ENCODE measurements at regions not wholly inside any gene's neighbourhood (a gene's known extent, or its start where the extent isn't known, plus 50 kb on each side); places are given as distances from the start of the nearest gene placed in this dataset.
"Not testable (repeated sequence)": the region's sequence is repeated elsewhere in the genome, so short reads cannot be mapped to it uniquely, and the experiment has no call there.

GRCh38 chr6:74720923-74721322, 484.9 kb downstream of the COL12A1 start:
- no CpG with 5 or more reads among the region's 1 CpG for WGBS (ENCODE audit: extremely low coverage, insufficient coverage, low lambda C conversion rate)
- H3K36me3 ChIP-seq (ENCODE audit: control insufficient read depth, insufficient read depth, low read length), result no peaks in the 10 kb centered on the region
- no peak overlapping the region for H3K4ac ChIP-seq (ENCODE audit: low read depth, low read length)
- no peak overlapping the region for H2BK5ac ChIP-seq (ENCODE audit: low read length)
- H3K79me1 ChIP-seq (ENCODE audit: low read length), result no peaks in the 10 kb centered on the region
- H3K9ac ChIP-seq (ENCODE audit: low read length), result no peak overlapping the region
- H2AK5ac ChIP-seq (ENCODE audit: low read length), result no peak overlapping the region
- H3K23ac ChIP-seq (ENCODE audit: low read length), result no peak overlapping the region
- no peaks in the 10 kb centered on the region for H3K27me3 ChIP-seq (ENCODE audit: insufficient read depth, low read length, poor library complexity)
- no peak overlapping the region for H3K18ac ChIP-seq (ENCODE audit: low read length)
- no peak overlapping the region for H3K56ac ChIP-seq (ENCODE audit: low read length)
- no peak overlapping the region for H2BK120ac ChIP-seq (ENCODE audit: low read depth, low read length)
- DNase-seq, result no peak
- no peak overlapping the region for H3K4me2 ChIP-seq (ENCODE audit: low read length)
- no peaks in the 10 kb centered on the region for H3K4me1 ChIP-seq (ENCODE audit: control insufficient read depth, low read depth, low read length)
- H4K5ac ChIP-seq (ENCODE audit: low read length), result no peak overlapping the region
- H2BK15ac ChIP-seq (replicated peaks; ENCODE audit: low read depth), result no peak overlapping the region
- H3K4me3 ChIP-seq (ENCODE audit: low read length), result no peak overlapping the region
- H3K27ac ChIP-seq (ENCODE audit: low read depth, low read length), result no peak overlapping the region
- H4K8ac ChIP-seq (ENCODE audit: low read depth, low read length), result no peak overlapping the region
- no peaks in the 10 kb centered on the region for H3K79me2 ChIP-seq (ENCODE audit: control insufficient read depth, insufficient read depth, low read length)

GRCh38 chr6:74717591-74717990, 488.3 kb downstream of the COL12A1 start:
- no peak overlapping the region for H4K5ac ChIP-seq (ENCODE audit: low read length)
- no peak overlapping the region for H3K18ac ChIP-seq (ENCODE audit: low read length)
- H3K27ac ChIP-seq (ENCODE audit: low read depth, low read length), result no peak overlapping the region
- no peak overlapping the region for H3K4me3 ChIP-seq (ENCODE audit: low read length)
- no peak overlapping the region for H3K9ac ChIP-seq (ENCODE audit: low read length)
- H2BK120ac ChIP-seq (ENCODE audit: low read depth, low read length), result no peak overlapping the region
- H2BK15ac ChIP-seq (replicated peaks; ENCODE audit: low read depth), result no peak overlapping the region
- DNase-seq, result no peak
- H3K4me1 ChIP-seq (ENCODE audit: control insufficient read depth, low read depth, low read length), result no peaks in the 10 kb centered on the region
- H2BK5ac ChIP-seq (ENCODE audit: low read length), result no peak overlapping the region
- no peak overlapping the region for H3K56ac ChIP-seq (ENCODE audit: low read length)
- no peaks in the 10 kb centered on the region for H3K79me2 ChIP-seq (ENCODE audit: control insufficient read depth, insufficient read depth, low read length)
- H4K8ac ChIP-seq (ENCODE audit: low read depth, low read length), result no peak overlapping the region
- H3K36me3 ChIP-seq (ENCODE audit: control insufficient read depth, insufficient read depth, low read length), result no peaks in the 10 kb centered on the region
- no peak overlapping the region for H3K4ac ChIP-seq (ENCODE audit: low read depth, low read length)
- H2AK5ac ChIP-seq (ENCODE audit: low read length), result no peak overlapping the region
- H3K4me2 ChIP-seq (ENCODE audit: low read length), result no peak overlapping the region
- H3K27me3 ChIP-seq (ENCODE audit: insufficient read depth, low read length, poor library complexity), result no peaks in the 10 kb centered on the region
- no peak overlapping the region for H3K23ac ChIP-seq (ENCODE audit: low read length)
- H3K79me1 ChIP-seq (ENCODE audit: low read length), result no peaks in the 10 kb centered on the region

GRCh38 chr6:74715355-74716085, 490.3 kb downstream of the COL12A1 start:
- no CpG with 5 or more reads among the region's 1 CpG for WGBS (ENCODE audit: extremely low coverage, insufficient coverage, low lambda C conversion rate)
- H3K56ac ChIP-seq (ENCODE audit: low read length), result no peak overlapping the region
- H3K36me3 ChIP-seq (ENCODE audit: control insufficient read depth, insufficient read depth, low read length), result no peaks in the 10 kb centered on the region
- H3K23ac ChIP-seq (ENCODE audit: low read length), result no peak overlapping the region
- no peak overlapping the region for H3K4me2 ChIP-seq (ENCODE audit: low read length)
- no peak overlapping the region for H4K8ac ChIP-seq (ENCODE audit: low read depth, low read length)
- H3K4me3 ChIP-seq (ENCODE audit: low read length), result no peak overlapping the region
- no peak overlapping the region for H3K18ac ChIP-seq (ENCODE audit: low read length)
- no peak overlapping the region for H2AK5ac ChIP-seq (ENCODE audit: low read length)
- H3K79me2 ChIP-seq (ENCODE audit: control insufficient read depth, insufficient read depth, low read length), result no peaks in the 10 kb centered on the region
- H3K27me3 ChIP-seq (ENCODE audit: insufficient read depth, low read length, poor library complexity), result no peaks in the 10 kb centered on the region
- no peak overlapping the region for H2BK120ac ChIP-seq (ENCODE audit: low read depth, low read length)
- no peak overlapping the region for H3K4ac ChIP-seq (ENCODE audit: low read depth, low read length)
- H3K79me1 ChIP-seq (ENCODE audit: low read length), result no peaks in the 10 kb centered on the region
- no peak overlapping the region for H2BK15ac ChIP-seq (replicated peaks; ENCODE audit: low read depth)
- no peak overlapping the region for H3K27ac ChIP-seq (ENCODE audit: low read depth, low read length)
- DNase-seq, result no peak
- no peak overlapping the region for H2BK5ac ChIP-seq (ENCODE audit: low read length)
- H3K9ac ChIP-seq (ENCODE audit: low read length), result no peak overlapping the region
- H4K5ac ChIP-seq (ENCODE audit: low read length), result no peak overlapping the region
- H3K4me1 ChIP-seq (ENCODE audit: control insufficient read depth, low read depth, low read length), result no peaks in the 10 kb centered on the region

- DNase-seq, result no peak
Measured at GRCh38 chr6:74713941-74714340, 491.9 kb downstream of the COL12A1 start.

GRCh38 chr6:74705451-74705850, 500.4 kb downstream of the COL12A1 start:
- Histone ChIP-seq H3K23ac (ENCODE audit: low read length) (no peak overlapping the region), H3K79me1 (ENCODE audit: low read length) (no peaks in the 10 kb centered on the region), H2AK5ac (ENCODE audit: low read length) (no peak overlapping the region), H2BK15ac (replicated peaks; ENCODE audit: low read depth) (no peak overlapping the region), H3K4me3 (ENCODE audit: low read length) (no peak overlapping the region), H2BK120ac (ENCODE audit: low read depth, low read length) (no peak overlapping the region), H3K27ac (ENCODE audit: low read depth, low read length) (no peak overlapping the region), H3K18ac (ENCODE audit: low read length) (no peak overlapping the region), H3K56ac (ENCODE audit: low read length) (no peak overlapping the region), H2BK5ac (ENCODE audit: low read length) (no peak overlapping the region), H4K8ac (ENCODE audit: low read depth, low read length) (no peak overlapping the region), H3K9ac (ENCODE audit: low read length) (no peak overlapping the region), H3K4me2 (ENCODE audit: low read length) (no peak overlapping the region), H3K36me3 (ENCODE audit: control insufficient read depth, insufficient read depth, low read length) (no peaks in the 10 kb centered on the region), H3K4ac (ENCODE audit: low read depth, low read length) (no peak overlapping the region), H3K27me3 (ENCODE audit: insufficient read depth, low read length, poor library complexity) (no peaks in the 10 kb centered on the region), H3K79me2 (ENCODE audit: control insufficient read depth, insufficient read depth, low read length) (no peaks in the 10 kb centered on the region), H3K4me1 (ENCODE audit: control insufficient read depth, low read depth, low read length) (no peaks in the 10 kb centered on the region), H4K5ac (ENCODE audit: low read length) (no peak overlapping the region)
- no peak for DNase-seq
- WGBS (ENCODE audit: extremely low coverage, insufficient coverage, low lambda C conversion rate), result no CpG with 5 or more reads among the region's 1 CpG

More at GRCh38 chr6:74713941-74714340, 491.9 kb downstream of the COL12A1 start:
- H3K18ac ChIP-seq (ENCODE audit: low read length), result no peak overlapping the region
- no peak overlapping the region for H3K56ac ChIP-seq (ENCODE audit: low read length)
- no peak overlapping the region for H2BK120ac ChIP-seq (ENCODE audit: low read depth, low read length)
- no peak overlapping the region for H3K27ac ChIP-seq (ENCODE audit: low read depth, low read length)
- no peak overlapping the region for H3K23ac ChIP-seq (ENCODE audit: low read length)
- no peak overlapping the region for H4K5ac ChIP-seq (ENCODE audit: low read length)
- no peaks in the 10 kb centered on the region for H3K4me1 ChIP-seq (ENCODE audit: control insufficient read depth, low read depth, low read length)
- H3K4me3 ChIP-seq (ENCODE audit: low read length), result no peak overlapping the region
- H3K79me2 ChIP-seq (ENCODE audit: control insufficient read depth, insufficient read depth, low read length), result no peaks in the 10 kb centered on the region
- H4K8ac ChIP-seq (ENCODE audit: low read depth, low read length), result no peak overlapping the region
- no peaks in the 10 kb centered on the region for H3K79me1 ChIP-seq (ENCODE audit: low read length)
- H2AK5ac ChIP-seq (ENCODE audit: low read length), result no peak overlapping the region
- no peak overlapping the region for H2BK5ac ChIP-seq (ENCODE audit: low read length)
- H3K36me3 ChIP-seq (ENCODE audit: control insufficient read depth, insufficient read depth, low read length), result no peaks in the 10 kb centered on the region
- H3K27me3 ChIP-seq (ENCODE audit: insufficient read depth, low read length, poor library complexity), result no peaks in the 10 kb centered on the region
- H2BK15ac ChIP-seq (replicated peaks; ENCODE audit: low read depth), result no peak overlapping the region
- H3K4me2 ChIP-seq (ENCODE audit: low read length), result no peak overlapping the region
- H3K4ac ChIP-seq (ENCODE audit: low read depth, low read length), result no peak overlapping the region
- no peak overlapping the region for H3K9ac ChIP-seq (ENCODE audit: low read length)

- H2BK120ac ChIP-seq (ENCODE audit: low read depth, low read length); H3K23ac ChIP-seq (ENCODE audit: low read length); H3K56ac ChIP-seq (ENCODE audit: low read length); H3K36me3 ChIP-seq (ENCODE audit: control insufficient read depth, insufficient read depth, low read length); H2BK5ac ChIP-seq (ENCODE audit: low read length); H3K27ac ChIP-seq (ENCODE audit: low read depth, low read length); H3K4me1 ChIP-seq (ENCODE audit: control insufficient read depth, low read depth, low read length); H3K27me3 ChIP-seq (ENCODE audit: insufficient read depth, low read length, poor library complexity); H2AK5ac ChIP-seq (ENCODE audit: low read length); H3K4me2 ChIP-seq (ENCODE audit: low read length); H3K4me3 ChIP-seq (ENCODE audit: low read length); DNase-seq; H2BK15ac ChIP-seq (replicated peaks; ENCODE audit: low read depth); H3K79me1 ChIP-seq (ENCODE audit: low read length); H4K8ac ChIP-seq (ENCODE audit: low read depth, low read length); H4K5ac ChIP-seq (ENCODE audit: low read length); H3K9ac ChIP-seq (ENCODE audit: low read length); H3K18ac ChIP-seq (ENCODE audit: low read length); H3K79me2 ChIP-seq (ENCODE audit: control insufficient read depth, insufficient read depth, low read length); H3K4ac ChIP-seq (ENCODE audit: low read depth, low read length): not testable (repeated sequence)
- no CpG with 5 or more reads among the region's 7 CpGs for WGBS (ENCODE audit: extremely low coverage, insufficient coverage, low lambda C conversion rate)
Measured at GRCh38 chr6:74704540-74704939, 501.3 kb downstream of the COL12A1 start.
